ENCODE measurements at regions not wholly inside any gene's neighbourhood (a gene's known extent, or its start where the extent isn't known, plus 50 kb on each side); places are given as distances from the start of the nearest gene placed in this dataset.
"Not testable (repeated sequence)": the region's sequence is repeated elsewhere in the genome, so short reads cannot be mapped to it uniquely, and the experiment has no call there.

DNA sequence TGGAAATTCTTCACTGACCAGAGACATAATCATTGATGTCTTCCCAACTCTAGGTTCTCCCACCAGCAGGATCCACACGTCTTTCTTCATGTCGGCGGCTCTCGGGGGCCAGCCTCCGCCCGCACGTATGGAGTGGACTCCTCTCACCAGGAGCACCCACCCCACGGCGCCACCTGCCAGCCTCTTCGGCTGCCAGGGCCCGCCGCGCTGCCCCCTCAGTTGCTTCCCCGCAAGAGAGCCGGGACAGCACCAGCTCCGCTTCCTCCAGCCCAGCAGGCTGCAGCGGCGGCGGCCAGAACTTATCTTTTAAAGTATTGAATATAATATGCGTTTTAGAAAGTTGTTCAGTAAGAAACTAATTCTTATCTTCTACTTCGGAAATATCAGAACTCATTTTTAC is 273.5 kb downstream of the LIPI start:
- no peak for DNase-seq (ENCODE audit: low read depth)
- no peak overlapping the region for H3K4me3 ChIP-seq (ENCODE audit: low read length)
- TF ChIP-seq, protein P1, sequence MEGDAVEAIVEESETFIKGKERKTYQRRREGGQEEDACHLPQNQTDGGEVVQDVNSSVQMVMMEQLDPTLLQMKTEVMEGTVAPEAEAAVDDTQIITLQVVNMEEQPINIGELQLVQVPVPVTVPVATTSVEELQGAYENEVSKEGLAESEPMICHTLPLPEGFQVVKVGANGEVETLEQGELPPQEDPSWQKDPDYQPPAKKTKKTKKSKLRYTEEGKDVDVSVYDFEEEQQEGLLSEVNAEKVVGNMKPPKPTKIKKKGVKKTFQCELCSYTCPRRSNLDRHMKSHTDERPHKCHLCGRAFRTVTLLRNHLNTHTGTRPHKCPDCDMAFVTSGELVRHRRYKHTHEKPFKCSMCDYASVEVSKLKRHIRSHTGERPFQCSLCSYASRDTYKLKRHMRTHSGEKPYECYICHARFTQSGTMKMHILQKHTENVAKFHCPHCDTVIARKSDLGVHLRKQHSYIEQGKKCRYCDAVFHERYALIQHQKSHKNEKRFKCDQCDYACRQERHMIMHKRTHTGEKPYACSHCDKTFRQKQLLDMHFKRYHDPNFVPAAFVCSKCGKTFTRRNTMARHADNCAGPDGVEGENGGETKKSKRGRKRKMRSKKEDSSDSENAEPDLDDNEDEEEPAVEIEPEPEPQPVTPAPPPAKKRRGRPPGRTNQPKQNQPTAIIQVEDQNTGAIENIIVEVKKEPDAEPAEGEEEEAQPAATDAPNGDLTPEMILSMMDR (conservative IDR thresholded peaks at IDR 0.05; ENCODE audit: low read depth, low read length) = no peak

DNA sequence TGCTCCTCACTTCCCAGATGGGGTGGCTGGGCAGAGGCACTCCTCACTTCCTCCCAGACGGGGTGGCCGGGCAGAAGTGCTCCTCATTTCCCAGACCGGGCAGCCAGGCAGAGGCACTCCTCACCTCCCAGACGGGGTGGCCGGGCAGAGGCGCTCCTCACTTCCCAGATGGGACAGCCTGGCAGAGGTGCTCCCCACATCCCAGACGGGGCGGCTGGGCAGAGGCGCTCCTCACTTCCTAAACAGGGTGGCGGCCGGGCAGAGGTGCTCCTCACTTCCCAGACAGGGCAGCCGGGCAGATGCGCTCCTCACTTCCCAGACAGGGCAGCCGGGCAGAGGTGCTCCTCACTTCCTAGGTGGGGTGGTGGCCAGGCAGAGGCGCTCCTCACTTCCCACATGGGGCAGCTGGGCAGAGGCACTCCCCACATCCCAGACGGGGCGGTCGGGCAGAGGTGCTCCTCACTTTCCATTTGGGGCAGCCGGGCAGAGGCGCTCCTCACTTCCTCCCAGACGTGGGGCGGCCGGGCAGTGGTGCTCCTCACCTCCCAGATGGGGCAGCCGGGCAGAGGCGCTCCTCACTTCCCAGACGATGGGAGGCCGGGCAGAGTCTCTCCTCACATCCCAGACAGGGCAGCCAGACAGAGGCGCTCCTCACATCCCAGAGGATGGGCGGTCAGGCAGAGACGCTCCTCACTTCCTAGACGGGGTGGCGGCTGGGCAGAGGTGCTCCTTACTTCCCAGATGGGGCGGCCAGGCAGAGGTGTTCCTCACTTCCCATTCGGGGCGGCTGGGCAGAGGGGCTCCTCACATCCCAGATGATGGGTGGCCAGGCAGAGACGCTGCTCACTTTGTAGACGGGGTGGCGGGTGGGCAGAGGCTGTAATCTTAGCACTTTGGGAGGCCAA is 274.5 kb downstream of the LIPI start:
- not testable (repeated sequence) for H3K4me3 ChIP-seq (ENCODE audit: low read length); DNase-seq (ENCODE audit: low read depth)

DNA sequence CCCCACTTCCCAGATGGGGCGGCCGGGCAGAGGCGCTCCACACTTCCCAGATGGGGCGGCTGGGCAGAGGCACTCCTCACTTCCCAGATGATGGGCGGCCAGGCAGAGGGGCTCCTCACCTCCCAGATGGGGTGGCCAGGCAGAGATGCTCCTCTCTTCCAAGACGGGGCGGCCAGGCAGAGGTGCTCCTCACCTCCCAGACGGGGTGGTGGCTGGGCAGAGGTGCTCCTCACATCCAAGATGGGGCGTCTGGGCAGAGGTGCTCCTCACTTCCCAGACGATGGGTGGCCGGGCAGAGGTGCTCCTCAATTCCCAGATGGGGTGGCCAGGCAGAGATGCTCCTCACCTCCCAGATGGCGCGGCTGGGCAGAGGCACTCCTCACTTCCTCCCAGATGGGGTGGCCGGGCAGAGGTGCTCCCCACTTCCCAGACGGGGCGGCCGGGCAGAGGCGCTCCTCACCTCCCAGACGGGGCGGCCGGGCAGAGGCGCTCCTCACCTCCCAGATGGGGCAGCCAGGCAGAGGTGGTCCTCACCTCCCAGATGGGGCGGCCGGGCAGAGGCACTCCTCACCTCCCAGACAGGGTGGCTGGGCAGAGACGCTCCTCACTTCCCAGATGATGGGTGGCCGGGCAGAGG is 275.2 kb downstream of the LIPI start:
- DNase-seq (ENCODE audit: low read depth); H3K4me3 ChIP-seq (ENCODE audit: low read length): not testable (repeated sequence)

DNA sequence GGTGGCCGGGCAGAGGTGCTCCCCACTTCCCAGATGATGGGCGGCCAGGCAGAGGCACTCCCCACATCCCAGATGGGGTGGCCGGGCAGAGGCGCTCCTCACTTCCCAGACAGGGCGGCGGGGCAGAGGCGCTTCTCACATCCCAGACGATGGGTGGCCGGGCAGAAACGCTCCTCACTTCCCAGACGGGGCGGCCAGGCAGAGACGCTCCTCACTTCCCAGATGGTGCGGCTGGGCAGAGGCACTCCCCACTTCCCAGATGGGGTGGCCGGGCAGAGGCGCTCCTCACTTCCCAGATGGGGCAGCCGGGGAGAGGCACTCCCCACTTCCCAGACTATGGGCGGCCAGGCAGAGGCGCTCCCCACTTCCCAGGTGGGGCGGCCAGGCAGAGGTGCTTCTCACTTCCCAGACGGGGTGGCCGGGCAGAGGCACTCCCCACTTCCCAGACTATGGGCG is 275.8 kb downstream of the LIPI start:
- not testable (repeated sequence) for DNase-seq (ENCODE audit: low read depth); H3K4me3 ChIP-seq (ENCODE audit: low read length)

DNA sequence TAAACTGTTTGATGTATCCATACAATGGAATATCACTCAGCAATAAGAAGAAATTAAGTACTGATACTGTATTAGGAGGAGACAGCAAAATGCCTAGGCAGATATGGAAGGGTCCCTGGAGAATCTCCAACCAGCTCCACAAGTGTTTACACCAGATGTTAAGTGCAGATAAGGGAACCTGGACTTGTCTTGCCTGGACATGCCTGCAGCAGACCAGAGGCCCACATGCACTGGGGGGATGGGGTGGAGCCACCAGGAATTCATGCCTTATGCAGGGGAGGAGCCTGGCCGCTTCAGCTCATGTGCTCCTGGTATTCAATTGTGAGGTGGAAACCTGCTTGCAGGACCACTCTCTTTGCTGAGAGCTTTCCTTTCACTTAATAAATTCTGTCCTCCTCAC is 287.6 kb downstream of the LIPI start:
- H3K4me3 ChIP-seq (ENCODE audit: low read length); DNase-seq (ENCODE audit: low read depth): not testable (repeated sequence)

DNA sequence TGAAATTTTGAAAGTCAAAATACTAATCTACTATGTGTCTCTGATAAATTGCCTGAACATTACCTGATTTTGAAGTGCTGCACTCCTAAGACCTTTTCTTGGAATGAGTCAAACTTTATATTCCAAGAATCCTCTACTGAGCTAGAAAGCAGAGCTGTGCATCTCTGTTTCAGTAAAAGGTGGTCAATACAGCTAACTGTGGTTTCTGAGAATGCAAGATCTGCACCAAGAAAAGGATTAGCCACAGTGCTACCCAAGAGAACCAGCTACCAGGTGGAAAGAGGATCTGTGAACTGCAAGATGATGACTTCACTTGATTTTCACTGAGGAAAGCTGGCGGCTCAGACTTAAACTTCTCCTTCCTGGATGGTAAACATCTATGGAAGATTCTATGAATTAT is 289.3 kb downstream of the LIPI start:
- not testable (repeated sequence) for DNase-seq (ENCODE audit: low read depth); H3K4me3 ChIP-seq (ENCODE audit: low read length)

DNA sequence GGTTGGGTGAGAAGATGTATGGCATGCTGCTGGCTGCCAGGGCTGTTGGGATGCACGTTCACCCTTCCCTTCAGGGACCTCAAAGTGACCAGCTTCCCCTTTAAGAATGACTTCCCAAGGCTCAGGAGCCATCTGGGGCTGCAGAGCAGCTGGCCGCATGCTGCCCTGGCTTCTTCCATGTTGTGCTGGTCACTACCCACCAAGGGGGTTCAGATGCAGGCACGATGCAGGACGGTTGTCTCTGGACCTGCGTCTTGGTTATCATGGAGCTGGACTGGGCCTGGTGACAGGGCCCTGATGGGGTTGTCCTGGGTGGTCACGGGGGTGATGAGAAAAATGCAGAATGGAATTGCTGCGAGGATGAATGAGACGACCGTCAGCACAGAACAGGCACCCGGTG is 297.8 kb downstream of the POTED start:
- DNase-seq (ENCODE audit: low read depth); H3K4me3 ChIP-seq (ENCODE audit: low read length): not testable (repeated sequence)

DNA sequence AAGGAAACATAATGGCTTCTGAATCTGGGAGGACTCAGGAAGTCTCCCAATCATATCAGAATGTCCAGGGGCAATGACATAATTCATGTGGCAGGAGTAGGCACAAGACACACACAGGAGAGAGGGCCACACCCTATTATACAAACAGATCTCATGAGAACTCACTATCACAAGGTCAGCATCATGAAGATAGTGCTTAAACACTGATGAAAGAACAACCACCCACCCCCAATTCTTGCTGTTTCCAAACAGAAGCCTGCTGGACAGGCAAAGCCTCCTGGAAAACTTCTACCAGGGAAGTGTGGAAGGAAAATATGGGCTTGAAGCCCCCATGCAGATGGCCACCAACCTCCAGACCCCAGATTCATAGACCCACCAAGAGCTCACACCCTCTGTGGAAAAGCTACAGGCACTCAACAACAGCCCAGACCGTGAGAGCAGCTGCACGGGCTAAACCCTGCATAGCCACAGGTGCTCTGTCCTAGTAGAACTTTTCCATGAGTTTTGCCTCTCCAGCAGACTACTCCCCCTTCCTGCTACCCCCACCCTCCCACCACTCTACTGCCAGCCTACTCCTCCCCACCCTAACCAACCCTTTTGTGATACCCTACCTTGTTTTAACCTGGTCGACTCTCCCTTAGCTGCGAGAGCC is 287.1 kb downstream of the POTED start:
- DNase-seq (ENCODE audit: low read depth); H3K4me3 ChIP-seq (ENCODE audit: low read length): not testable (repeated sequence)

DNA sequence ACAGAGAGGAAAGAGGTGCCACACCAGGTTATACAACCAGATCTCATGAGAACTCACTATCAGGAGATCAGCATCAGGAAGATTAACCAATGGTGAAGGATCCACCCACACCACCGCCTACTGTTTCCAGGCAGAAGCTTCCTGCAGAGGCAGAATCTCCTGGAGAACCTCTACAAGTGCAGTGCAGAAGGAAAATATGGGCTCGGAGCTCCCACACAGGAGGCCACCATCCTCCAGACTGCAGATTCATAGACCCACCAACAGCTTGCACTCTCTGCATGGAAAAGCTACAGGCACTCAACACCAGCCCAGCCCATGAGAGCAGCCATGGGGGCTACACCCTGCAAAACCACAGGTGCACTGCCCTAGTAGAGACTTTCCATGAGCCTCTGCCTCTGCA is 284.0 kb downstream of the POTED start:
- not testable (repeated sequence) for H3K4me3 ChIP-seq (ENCODE audit: low read length); DNase-seq (ENCODE audit: low read depth)

DNA sequence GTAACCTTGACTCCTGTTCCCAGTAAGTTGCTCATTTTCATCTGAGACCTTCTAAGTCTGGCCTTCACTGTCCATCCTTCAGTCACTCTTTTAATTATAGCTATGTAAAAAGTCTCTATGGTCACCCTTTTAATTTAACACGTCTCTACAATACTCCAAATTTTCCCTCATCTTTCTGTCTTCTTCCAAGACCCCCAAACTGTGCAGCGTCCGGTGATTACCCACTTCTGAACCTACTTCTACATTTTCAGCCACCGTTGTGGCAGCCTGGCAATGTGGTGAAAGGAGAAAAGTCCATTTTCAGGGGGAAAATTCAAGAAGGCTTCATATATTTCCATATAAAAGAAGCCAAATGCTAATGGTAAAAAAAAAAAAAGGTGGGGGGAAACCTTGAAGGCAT is 283.4 kb downstream of the POTED start:
- DNase-seq (ENCODE audit: low read depth); H3K4me3 ChIP-seq (ENCODE audit: low read length): not testable (repeated sequence)

DNA sequence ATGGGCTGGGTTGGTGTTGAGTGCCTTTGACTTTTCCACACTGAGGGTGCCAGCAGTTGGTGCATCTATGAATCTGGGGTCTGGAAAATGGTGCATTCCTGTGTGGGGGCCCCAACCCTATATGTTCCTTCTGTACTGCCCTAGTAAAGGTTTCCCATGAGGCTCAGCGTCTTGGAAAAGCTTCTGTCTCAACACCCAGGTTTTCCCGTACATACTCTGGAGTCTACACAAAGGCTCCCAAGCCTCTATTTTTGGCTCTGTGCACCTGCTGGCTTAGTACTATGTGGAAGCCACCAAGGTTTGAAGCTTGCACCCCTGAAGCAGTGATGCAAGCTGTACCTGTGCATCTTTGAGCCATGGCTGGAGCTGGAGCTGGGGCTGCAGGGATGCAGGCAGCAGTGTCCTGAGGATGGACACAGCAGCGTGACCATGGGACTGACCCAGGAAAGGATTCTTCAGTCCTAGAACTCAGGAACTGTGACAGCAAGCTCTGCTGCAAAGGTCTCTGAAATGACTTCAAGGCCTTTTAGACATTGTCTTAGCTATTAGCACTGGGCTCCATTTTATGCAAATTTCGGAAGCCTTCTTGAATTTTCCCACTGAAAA is 282.7 kb downstream of the POTED start:
- DNase-seq (ENCODE audit: low read depth); H3K4me3 ChIP-seq (ENCODE audit: low read length): not testable (repeated sequence)

DNA sequence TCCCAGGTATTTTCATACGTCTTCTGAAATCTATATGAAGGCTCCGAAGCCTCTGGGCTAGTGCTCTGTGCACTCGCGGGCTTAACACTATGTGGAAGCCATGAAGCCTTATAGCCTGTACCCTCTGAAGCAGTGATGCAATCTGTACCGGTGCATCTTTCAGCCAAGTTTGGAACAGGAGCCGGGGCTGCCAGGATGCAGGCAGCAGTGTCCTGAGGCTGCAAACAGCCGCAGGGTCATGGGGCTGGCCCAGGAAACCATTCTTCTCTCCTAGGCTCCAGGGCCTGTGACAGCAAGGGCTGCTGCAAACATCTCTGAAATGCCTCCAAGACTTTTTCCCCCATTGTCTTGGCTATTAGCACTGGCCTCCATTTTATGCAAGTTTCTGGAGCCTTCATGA is 279.6 kb downstream of the POTED start:
- not testable (repeated sequence) for DNase-seq (ENCODE audit: low read depth); H3K4me3 ChIP-seq (ENCODE audit: low read length)

DNA sequence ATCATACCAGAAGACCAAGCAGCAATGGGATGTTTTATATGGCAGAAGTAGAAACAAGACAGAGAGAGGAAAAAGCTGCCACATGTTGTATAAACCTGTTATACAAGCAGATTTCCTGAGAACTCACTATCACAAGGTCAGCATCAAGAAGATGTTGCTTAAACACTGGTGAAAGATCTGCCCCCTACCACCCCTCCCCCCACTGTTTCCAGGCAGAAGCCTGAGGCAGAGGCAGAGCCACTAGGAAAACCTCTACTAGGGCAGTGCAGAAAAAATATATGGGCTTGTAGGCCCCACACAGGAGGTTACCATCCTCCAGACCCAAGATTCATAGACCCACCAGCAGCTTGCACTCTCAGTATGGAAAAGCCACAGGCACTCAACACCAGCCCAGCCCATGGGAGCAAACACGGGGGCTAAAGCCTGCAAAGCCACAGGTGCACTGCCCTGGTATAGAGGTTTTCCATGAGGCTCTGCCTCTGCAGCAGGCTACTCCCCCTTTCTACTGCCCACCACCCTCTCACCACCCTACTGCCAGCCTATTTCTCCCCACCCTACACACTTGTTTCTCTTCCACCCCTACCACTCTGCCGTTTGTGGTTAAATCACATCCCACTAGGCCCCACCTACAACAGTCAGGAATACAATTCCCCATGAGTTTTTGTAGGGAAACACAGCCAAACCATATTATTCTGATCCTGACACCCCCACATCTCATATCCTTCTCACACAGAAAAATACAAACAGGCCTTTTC is 274.2 kb downstream of the POTED start:
- not testable (repeated sequence) for H3K4me3 ChIP-seq (ENCODE audit: low read length); DNase-seq (ENCODE audit: low read depth)

DNA sequence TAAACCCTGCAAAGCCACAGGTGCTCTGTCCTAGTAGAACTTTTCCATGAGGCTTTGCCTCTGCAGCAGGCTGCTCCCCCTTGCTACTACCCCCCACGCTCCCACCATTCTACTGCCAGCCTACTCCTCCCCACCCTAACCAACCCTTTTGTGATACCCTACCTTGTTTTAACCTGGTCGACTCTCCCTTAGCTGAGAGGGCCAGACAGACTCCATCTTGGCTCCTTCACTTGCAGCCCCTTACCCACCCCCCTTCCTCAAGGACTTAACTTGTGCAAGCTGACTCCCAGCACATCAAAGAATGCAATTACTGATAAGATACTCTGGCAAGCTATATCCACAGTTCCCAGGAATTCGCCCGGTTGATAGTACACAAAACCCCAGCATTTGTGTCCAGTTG is 267.9 kb downstream of the POTED start:
- not testable (repeated sequence) for H3K4me3 ChIP-seq (ENCODE audit: low read length); DNase-seq (ENCODE audit: low read depth)

DNA sequence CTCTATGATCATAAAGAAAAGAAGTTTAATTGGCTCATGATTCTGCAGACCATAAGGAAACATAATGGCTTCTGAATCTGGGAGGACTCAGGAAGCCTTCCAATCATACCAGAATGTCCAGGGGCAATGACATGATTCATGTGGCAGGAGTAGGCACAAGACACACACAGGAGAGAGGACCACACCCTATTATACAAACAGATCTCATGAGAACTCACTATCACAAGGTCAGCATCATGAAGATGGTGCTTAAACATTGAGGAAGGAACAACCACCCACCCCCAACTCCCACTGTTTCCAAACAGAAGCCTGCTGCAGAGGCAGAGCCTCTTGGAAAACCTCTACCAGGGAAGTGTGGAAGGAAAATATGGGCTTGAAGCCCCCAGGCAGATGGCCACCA is 267.4 kb downstream of the POTED start:
- not testable (repeated sequence) for DNase-seq (ENCODE audit: low read depth); H3K4me3 ChIP-seq (ENCODE audit: low read length)

DNA sequence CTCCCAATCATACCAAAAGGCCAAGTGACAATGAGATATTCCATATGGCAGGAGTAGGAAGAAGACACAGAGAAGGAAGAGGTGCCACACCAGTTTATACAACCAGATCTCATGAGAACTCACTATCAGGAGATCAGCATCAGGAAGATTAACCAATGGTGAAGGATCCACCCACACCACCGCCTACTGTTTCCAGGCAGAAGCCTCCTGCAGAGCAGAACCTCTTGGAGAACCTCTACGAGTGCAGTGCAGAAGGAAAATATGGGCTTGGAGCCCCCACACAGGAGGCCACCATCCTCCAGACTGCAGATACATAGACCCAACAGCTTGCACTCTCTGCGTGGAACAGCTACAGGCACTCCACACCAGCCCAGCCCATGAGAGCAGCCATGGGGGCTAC is 264.4 kb downstream of the POTED start:
- DNase-seq (ENCODE audit: low read depth); H3K4me3 ChIP-seq (ENCODE audit: low read length): not testable (repeated sequence)

Data from retinal pigment epithelial cell (primary cell).